ENCODE measurements at regions not wholly inside any gene's neighbourhood (a gene's known extent, or its start where the extent isn't known, plus 50 kb on each side); places are given as distances from the start of the nearest gene placed in this dataset.
A peak's percentile ranks its signal among the peaks of the same experiment; 100 is the strongest.

DNA sequence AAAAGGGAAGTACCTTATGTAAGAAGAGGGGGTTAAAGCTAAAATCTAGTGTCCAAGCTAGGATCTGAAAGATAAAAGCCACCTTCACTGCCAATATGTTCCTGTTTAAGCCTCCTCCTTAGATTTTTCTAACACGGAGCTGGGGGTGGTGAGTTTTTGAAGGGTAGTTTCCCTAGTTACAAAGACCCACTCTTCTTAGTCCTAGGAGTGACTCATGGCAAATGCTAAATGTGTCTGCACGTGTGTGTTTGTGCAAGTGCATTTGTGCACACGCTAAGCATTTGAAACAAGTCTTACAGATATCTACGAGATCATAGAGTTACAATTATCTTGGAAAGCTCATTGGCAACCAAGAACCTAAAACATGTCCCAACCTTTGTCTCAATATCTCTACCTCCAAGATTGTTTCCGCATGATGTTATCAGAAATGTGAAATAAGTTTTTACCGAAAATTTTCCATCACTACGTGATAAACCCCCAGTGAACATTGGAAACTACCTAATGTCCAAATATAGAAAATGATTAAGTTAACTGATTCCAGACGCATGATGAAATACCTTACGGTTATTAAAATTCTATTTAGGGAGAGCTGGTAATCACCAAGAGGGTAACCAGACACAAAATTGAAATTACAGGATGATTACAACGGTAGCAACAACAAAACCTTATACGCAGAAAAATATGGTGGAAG lies 78.0 kb upstream of the HRH2 start:
- DNase-seq = peak; percentile 28

DNA sequence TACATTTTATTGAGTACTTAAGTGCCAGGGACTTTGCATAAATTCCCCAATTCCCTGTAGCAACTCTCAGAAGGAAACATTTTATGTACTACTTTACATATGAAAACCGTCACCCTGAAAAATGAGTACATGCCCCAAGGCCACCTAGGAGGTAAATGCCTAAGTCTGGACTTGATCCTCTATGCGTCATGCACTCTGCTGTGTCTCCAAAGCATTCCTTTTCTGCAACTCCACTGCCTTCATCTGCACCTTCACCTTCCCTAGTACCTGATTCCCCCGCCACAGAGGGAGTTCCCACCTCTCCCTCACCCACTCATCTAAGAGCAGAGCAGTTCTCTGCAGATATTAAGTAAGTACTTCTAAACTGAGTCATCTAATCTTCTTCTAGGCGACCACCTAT lies 75.2 kb upstream of the HRH2 start:
- no peak for DNase-seq

DNA sequence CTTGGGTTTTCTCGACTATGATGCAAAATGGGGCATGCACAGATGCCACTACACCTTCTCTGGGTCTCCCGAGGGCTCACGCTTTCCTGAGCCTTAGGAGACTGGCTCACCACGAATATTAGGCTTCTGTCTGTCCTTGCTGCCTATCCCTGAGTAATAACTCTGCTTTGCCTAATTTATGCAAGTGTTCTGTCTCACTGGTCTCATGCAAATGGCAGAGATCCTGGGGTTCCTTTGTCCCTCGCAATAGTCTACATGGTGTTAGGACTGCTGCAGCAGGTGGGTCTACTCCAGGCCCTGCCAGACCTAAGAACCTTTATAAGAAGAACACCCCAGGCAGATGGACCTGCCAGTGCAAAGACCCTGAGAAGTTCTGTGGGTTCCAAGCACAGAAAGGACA lies 72.3 kb upstream of the HRH2 start:
- DNase-seq = no peak

DNA sequence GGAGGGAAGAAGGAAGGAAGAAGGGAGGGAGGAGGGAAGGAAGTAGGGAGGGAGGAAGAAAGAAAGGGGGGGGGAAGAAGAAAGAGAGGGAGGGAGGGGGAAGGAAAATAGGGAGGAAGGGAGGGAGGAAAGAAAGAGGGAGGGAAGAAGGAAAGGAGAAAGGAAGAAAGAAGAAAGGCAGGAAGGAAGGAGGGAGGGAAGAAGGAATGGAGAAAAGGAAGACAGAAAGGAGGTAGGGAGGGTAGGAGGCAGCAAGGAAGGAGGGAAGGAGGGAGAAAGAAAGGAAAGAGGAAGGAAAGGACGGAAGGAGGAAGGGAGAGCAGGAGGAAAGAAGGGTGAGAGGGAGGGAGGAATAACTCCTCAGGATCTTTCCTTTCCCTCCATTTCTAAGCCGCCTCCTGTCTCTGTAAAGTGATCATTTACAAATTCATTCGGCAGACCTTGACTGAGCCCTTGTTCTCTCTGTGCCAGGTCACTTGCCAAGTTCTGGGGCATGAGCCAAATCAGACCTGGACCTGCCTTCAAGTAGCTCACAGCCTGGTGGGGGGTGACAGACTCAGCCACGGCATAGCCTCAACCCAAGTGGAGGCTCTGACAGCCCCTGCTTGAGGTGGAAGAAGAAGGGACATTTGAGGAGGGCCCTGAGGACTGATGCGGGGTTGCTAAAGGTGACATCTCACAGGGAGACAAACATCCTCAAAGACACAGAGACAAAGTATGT lies 69.0 kb upstream of the HRH2 start:
- no peak for DNase-seq

DNA sequence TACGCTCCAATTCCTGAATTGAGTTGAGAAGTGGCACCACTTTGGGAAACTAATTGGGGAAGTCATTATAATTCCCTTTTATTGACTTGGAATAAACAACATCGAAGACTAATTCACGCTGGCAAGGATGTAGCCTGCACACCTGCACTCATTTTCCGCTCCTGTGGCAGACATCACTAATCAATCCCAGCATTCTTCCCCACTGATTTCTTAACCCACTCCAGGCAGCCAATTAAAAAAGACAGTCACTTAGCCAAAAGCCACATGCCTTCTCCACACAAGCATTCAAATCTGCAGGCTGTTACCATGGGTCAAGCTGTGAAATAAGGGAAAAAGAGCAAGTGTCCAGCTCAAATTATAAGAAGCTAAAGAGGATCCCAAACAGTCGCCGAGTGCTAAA lies 68.2 kb upstream of the HRH2 start:
- no peak for DNase-seq

DNA sequence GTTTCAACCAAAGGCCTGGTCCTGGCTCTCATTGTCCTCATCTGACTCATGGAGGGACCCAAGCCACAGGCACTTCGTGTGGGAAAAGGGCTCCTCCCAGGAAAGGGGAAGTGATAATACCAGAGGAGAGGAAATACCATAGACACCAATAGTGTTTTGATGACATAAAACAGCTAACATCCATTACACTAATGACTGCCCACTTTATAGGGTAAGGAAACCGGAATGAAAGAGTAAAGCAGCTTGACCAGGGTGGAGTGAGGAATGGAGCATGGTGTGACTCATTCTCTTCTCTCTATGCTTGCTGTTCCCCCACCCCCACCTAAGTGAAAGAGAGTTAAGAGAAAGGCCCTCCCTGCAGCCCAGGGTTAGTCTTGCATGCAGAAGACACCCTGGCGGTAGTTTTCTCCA lies 67.4 kb upstream of the HRH2 start:
- DNase-seq = no peak

DNA sequence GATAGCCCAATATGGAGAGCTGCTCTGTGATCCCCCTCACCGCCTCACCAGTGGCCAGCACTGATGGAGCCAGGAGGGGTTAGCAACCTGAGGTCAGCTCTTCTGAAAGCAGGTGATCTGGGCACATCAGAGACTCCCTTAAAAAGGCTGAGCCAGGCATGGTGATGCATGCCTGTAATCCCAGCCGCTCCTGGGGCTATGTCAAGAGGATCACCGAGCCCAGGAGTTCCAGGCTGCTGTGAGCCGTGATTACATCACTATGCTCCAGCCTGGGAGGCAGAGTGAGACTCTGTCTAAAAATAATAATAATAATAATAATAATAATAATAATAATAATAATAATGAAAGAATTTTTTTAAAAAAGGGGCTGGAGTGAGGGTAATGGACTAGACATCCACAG lies 66.6 kb upstream of the HRH2 start:
- DNase-seq = no peak

DNA sequence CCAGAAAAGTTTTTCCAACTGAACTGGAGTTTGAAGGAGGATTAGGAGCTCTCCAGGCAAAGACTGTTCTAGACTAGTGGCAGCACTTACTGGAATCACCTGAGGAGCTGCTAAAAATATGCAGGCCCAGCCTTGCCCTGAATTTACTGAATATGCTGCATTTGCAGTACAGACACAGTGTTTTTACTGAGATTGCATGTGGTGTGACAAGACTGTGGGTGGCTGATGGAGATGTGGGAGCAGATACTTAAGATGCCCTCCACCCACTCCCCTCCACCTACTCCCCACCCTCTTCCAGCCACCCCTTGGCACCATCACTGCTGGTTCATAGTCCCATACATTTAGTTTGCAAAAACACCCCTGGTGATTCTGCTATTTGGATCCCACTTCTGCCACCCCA lies 64.1 kb upstream of the HRH2 start:
- DNase-seq = no peak

DNA sequence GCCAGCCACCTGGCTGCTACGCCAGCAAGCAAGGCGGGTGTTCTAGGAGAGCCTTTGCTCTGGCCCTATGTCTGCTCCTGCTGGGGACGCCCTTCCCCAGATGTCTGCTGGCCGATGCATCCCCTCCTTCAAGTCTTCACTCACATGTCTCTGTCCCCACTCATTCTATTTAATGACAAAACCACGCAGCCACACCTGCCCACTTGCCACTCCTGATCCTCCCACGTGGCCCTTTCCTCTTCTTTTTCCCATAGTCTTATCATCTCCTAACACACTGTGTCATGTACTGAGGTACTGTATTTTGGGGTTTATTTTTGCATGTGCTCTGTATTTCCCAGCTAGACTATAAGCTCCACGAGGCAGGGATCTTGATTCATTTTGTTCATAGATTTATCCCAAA lies 62.0 kb upstream of the HRH2 start:
- no peak for DNase-seq

DNA sequence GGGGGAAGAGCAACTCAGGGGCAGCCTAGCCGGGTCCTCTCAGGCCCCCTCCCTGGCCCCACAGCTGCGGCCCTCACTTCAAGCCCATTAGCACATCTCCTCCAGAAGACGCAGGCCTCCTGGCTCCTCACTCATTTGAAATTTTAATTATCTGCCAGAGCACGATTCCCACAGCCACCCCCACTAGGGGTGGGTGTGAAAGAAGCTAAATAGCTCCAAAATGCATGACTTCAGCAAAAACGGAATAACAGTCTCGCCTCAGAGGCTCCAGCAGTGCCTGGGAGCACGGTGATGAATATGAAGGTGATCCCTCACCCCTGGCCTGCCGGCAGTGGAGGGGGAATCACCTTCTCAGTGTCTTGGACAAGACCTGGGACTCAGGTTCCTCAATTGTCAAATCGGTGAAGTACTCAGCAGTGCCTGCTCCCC lies 61.1 kb upstream of the HRH2 start:
- DNase-seq = no peak

DNA sequence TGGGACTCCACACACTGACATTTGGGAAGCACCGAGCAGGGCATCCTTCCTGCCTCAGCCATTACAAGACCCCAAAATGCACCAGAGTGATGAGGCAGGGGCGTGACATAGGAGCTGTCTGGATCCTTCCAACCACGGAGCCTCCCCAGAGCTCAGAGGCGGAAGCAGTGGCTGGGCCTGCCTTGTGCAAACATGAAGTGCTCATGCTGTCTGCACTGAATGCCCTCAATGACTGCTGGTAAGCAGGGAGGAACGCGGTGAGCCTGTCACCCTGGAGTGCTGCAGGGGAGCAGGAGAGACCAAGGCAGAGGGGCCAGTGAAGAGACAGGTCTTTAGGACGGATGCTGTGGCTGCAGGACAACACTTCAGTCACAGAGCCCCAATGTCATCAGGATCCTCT lies 60.2 kb upstream of the HRH2 start:
- no peak for DNase-seq

DNA sequence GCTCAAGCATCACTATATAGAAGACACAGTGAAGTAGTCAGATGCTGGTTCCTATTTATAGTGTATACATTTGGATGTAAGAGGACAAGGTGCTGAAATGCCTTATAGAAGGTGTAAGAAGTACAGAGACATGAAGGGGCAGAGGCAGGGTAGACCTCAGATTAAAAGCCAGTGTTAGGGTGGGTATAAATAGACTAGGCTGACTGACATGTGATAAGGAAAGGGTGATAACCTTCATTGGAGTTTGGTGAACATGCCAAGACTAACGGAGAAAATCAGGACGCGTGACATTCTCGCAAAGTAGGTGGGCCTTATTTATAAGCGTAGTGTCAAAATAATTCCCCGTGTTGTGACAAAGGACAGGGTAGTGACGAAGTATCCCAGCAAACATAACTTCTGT lies 59.1 kb upstream of the HRH2 start:
- DNase-seq = no peak

DNA sequence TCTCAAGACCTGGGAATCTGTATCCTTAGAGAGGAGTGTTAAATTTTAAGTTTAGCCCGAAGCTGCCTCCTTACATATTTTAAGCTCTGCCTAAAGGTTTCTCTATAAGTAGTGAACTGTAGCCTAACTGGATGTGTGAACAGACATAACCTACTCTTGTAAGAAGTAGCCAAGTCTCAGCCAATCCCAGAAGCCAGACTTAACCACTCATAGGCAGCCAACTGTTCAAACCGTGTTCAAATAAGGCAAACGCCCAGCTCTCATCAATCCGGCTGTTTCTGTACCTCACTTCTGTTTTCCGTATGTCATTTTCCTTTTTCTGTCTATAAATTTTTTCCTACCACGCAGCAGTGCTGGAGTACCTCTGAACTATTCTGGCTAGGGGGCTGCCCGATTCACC lies 58.7 kb upstream of the HRH2 start:
- no peak for DNase-seq

DNA sequence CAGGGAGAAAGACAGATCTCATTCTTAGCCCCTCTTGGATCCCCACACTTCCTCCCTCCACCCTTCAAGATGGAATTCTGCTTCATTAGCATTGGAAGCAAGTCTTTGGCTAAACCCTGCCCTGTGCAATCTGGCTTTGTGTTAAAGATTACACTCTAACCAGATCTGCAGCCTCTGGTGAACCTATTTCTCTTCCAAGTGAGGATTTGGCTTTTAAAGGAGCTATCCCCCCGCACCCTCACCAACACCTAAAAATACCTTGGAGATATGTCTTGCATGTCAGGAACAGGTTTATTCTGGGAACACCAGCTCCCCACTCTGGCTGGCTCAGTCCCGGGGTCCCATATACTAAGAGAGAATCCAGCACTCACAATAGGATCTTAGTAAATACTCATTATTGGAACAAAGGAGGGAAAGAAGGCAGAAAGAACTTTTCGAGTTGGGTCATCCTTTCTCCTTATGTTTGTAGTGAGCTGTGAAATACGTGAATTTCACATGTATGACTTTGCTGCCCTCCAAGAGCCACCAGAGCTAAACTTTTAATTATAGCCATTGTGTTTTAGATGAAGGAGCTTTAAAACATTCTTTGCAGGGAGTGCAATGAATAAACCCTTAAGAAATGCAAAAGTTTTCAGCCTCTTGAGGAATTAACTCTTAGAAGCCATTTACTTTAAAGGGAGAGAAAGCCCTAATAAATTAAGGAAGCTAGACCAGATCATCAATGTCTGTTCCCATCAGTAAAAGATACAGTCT lies 53.7 kb upstream of the HRH2 start:
- DNase-seq = no peak

DNA sequence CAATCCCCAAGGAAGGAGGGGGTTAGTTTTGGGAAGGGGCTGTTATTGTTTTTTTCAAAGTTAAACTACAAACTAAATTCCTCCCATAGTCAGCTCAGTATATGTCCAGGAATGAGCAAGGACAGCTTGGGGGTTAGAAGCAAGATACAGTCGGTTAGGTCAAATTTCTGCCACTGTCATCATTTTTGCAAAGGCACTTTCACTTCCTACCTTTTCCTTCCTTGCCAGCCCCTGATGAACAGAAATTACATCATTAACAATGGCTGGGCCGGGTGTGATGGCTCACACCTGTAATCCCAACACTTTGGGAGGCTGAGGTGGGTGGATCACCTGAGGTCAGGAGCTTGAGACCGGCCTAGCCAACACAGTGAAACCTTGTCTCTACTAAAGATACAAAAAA lies 51.5 kb upstream of the HRH2 start:
- DNase-seq = no peak

Data from activated CD4-positive, alpha-beta T cell treated with anti-CD3 and anti-CD28 coated beads, Interleukin-10, Interleukin-2, amounts not matched to agents 100 ng/mL and 50 ng/mL, durations not matched to agents 16 hours and 8 hours (primary cell).